ENCODE measurements at regions not wholly inside any gene's neighbourhood (a gene's known extent, or its start where the extent isn't known, plus 50 kb on each side); places are given as distances from the start of the nearest gene placed in this dataset.
"Not testable (repeated sequence)": the region's sequence is repeated elsewhere in the genome, so short reads cannot be mapped to it uniquely, and the experiment has no call there.

- not testable (repeated sequence) for DNase-seq
These were observed 193.3 kb downstream of the LAT start for GRCh38 chr16:29177888-29178726.

DNA sequence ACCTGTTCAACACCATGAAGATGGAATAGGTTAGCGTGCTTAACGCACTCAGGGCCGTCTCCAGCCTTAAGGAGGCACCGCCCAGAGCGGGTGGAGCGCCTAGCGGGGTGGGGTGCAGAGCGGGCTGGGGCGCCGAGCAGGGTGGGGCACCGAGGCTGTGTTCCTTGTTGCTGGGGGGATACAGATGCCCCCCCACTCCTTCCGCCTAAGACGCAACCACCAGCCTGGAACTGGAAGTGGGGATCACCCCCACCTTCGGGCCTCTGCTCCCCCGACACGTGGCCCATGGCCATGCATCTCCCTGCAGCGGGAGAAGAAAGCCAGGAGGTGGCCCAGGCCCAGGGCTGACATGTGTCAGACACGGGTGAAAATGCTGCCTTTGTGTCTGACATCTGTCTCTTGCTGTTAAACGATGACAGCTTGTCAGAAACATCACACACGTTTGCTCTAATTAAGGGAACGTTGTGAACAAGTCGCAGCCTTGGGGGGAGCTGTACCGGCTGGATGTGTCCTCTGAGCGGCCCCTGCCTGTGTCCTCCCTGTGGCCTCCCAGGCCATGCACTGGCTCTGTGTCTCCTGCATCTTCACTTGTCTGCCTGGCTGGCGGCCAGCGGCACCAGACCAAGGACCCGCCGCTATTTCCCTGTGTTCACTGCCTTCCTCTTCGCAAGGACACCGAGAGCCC lies 192.5 kb downstream of the LAT start:
- not testable (repeated sequence) for DNase-seq

- DNase-seq = not testable (repeated sequence)
These were observed 192.0 kb downstream of the LAT start for GRCh38 chr16:29176822-29177202.

- not testable (repeated sequence) for DNase-seq
These were observed 191.3 kb downstream of the LAT start for GRCh38 chr16:29176154-29176470.

- DNase-seq = not testable (repeated sequence)
These were observed 190.7 kb downstream of the LAT start for GRCh38 chr16:29175411-29176153.

GRCh38 chr16:29173371-29174305 lies 188.8 kb downstream of the LAT start:
- DNase-seq = not testable (repeated sequence)

- DNase-seq = not testable (repeated sequence)
These were observed 187.4 kb downstream of the LAT start for GRCh38 chr16:29172098-29172724.

DNA sequence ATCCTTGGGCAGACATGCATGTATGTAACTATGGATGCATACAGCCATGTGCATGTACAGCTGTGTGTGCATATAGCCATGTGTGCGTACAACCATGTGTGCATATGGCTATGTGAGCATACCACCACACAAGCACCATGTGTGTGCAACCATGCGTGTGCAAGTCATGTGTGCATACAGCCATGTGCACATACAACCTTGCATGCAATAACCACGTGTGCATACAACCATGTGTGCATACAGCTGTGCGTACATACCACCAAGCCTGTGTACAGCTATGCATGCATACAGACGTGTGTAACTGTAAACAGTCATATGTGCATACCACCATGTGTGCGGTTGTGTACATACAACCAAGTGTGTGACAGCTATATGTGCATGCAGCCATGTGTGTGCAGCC lies 186.4 kb downstream of the LAT start:
- DNase-seq = not testable (repeated sequence)

- not testable (repeated sequence) for DNase-seq
These were observed 185.7 kb downstream of the LAT start for GRCh38 chr16:29170393-29171119.

DNA sequence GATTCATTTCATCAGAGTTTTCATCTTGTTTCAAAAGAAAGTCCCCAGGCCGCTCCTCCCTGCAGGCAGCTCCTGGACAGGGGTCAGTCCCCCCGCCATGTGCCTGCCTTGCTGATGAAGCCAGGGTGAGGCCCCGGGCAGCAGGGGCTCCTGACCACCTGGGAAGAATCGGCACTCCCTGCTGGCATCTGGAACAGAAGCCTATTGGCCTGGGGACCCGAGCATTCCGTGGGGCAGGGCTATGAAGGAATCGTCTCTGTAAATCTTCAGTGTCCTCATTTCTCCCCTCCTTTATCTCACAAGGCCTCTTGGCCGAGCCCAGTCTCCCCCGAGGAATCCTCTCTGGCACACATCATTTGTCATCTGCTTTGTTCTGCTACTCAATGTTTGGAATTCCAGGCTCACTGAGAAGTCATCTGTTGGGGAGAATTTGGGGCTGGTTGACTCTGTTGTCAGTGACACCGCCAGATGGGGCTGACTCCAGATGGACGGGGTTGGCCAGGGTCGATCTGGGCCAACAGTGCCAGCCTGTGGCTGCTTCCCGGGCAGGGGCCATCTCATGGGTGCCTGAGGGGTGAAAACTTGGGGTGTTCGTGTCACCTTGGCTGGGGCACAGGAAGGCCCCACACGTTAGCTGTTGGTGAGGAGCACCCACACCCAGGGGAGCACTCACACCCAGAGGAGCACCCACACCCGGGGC lies 184.6 kb downstream of the LAT start:
- not testable (repeated sequence) for DNase-seq

GRCh38 chr16:29168515-29169259 lies 183.8 kb downstream of the LAT start:
- DNase-seq = not testable (repeated sequence)

- not testable (repeated sequence) for DNase-seq
These were observed 179.7 kb downstream of the LAT start for GRCh38 chr16:29164442-29165089.

DNA sequence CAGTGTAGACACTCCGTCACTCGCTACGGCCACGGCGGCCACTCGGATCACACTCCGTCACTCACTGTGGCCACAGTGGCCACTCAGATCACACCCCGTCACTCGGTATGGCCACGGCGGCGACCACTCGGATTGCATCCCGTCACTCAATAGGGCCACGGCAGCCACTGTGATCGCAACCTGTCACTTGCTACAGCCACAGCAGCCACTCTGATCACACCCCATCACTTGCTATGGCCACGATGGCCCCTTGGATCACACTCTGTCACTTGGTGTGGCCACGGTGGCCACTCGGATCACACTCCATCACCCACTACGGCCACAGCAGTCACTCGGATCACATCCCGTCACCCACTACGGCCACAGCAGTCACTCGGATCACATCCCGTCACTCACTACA lies 175.3 kb downstream of the LAT start:
- not testable (repeated sequence) for DNase-seq

DNA sequence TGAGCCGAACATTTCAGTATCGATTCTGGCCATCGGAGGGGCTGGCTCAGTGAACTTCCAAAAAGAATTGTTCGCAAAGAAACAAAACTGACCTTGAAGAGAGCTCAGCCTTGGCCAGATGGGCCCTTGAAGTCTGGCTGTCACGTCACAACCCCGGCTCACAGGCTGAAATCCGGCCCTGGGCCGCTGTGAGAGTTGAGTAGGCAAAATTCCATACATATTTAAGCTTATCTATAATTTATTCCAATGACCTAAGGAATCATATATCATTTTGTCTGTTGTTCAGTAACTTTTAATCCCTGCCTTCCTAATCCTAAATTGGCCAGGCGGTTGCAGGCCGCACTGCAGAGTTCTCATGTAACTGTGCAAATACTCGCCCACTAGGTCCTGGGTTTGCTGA lies 174.8 kb downstream of the LAT start:
- not testable (repeated sequence) for DNase-seq

- no peak for DNase-seq
These were observed 173.9 kb downstream of the LAT start for GRCh38 chr16:29158785-29159184.

- DNase-seq = not testable (repeated sequence)
These were observed 173.4 kb downstream of the LAT start for GRCh38 chr16:29158031-29158784.

DNA sequence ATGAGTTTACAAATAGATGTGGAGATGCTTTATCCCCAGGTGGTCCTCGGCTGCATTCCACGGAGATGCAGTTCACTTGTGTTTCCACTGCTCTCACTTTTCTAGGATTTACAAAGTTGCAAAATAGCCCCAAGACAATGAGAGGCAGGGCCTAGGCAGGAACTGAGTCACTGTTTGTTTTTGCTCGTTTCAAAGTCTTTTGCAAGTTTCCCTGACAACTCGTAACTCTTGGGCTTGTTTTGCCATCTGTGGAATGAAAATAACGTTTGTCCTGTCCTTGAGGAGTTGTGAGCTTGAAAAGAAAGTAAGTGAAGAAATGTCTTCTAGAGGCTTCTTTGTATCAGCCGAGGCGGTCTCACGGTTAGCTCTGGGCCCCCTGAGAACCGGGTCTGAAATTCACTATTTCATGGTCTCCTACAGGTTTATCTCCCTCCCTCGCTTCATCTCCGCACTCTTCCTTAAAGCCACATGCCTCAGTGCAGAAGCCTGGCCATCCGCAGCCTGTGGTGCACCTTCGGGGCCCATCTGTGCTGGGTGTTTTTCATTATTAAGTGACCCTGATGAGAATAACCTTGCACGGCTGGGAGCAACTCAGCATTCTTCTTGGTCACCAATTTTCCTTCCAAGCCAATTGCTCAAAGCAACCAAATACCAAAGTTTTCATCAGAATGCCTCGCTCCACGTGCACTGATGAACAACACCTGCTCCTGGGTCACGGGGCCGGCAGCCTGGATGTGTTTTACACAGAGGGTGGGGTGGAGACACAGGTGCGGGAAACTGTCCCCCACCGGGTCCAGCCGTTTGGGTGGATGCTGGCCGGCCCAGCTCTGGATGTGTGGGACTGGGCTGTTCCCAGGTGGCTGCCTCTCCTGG lies 172.4 kb downstream of the LAT start:
- DNase-seq = not testable (repeated sequence)
